ENCODE measurements at regions not wholly inside any gene's neighbourhood (a gene's known extent, or its start where the extent isn't known, plus 50 kb on each side); places are given as distances from the start of the nearest gene placed in this dataset.

DNA sequence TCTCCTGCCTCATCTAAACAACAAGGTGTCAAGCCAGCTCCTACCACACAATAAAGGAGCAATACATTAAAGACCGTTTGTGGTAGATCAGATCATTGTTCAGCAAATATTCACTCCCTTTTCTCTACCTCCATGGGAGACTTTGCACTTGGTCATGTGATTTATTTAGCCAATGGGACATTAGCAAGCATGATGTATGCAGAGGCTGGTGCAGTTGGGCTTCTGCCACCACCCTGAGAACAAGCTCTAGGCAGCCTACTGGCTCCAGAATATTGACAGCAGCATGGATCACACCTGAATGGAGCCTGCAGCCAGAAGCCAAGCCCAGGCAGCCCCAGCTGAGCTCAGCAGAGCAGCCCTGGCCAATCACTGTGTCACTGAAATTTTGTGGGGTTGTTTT lies 99.4 kb upstream of the UBE2E2 start (continued):
- TF ChIP-seq, protein P1, sequence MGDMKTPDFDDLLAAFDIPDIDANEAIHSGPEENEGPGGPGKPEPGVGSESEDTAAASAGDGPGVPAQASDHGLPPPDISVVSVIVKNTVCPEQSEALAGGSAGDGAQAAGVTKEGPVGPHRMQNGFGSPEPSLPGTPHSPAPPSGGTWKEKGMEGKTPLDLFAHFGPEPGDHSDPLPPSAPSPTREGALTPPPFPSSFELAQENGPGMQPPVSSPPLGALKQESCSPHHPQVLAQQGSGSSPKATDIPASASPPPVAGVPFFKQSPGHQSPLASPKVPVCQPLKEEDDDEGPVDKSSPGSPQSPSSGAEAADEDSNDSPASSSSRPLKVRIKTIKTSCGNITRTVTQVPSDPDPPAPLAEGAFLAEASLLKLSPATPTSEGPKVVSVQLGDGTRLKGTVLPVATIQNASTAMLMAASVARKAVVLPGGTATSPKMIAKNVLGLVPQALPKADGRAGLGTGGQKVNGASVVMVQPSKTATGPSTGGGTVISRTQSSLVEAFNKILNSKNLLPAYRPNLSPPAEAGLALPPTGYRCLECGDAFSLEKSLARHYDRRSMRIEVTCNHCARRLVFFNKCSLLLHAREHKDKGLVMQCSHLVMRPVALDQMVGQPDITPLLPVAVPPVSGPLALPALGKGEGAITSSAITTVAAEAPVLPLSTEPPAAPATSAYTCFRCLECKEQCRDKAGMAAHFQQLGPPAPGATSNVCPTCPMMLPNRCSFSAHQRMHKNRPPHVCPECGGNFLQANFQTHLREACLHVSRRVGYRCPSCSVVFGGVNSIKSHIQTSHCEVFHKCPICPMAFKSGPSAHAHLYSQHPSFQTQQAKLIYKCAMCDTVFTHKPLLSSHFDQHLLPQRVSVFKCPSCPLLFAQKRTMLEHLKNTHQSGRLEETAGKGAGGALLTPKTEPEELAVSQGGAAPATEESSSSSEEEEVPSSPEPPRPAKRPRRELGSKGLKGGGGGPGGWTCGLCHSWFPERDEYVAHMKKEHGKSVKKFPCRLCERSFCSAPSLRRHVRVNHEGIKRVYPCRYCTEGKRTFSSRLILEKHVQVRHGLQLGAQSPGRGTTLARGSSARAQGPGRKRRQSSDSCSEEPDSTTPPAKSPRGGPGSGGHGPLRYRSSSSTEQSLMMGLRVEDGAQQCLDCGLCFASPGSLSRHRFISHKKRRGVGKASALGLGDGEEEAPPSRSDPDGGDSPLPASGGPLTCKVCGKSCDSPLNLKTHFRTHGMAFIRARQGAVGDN (CRISPR knock-in tag; IDR thresholded peaks at IDR 0.05) = no peak
- TF ChIP-seq, protein P2, sequence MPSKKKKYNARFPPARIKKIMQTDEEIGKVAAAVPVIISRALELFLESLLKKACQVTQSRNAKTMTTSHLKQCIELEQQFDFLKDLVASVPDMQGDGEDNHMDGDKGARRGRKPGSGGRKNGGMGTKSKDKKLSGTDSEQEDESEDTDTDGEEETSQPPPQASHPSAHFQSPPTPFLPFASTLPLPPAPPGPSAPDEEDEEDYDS (CRISPR knock-in tag; IDR thresholded peaks at IDR 0.05) = no peak
- TF ChIP-seq, protein P3, sequence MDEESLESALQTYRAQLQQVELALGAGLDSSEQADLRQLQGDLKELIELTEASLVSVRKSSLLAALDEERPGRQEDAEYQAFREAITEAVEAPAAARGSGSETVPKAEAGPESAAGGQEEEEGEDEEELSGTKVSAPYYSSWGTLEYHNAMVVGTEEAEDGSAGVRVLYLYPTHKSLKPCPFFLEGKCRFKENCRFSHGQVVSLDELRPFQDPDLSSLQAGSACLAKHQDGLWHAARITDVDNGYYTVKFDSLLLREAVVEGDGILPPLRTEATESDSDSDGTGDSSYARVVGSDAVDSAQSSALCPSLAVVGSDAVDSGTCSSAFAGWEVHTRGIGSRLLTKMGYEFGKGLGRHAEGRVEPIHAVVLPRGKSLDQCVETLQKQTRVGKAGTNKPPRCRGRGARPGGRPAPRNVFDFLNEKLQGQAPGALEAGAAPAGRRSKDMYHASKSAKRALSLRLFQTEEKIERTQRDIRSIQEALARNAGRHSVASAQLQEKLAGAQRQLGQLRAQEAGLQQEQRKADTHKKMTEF (CRISPR knock-in tag; IDR thresholded peaks at IDR 0.05) = no peak
- TF ChIP-seq ZNF30 (CRISPR knock-in tag; IDR thresholded peaks at IDR 0.05) (no peak), ISL2 (CRISPR knock-in tag; IDR thresholded peaks at IDR 0.05) (no peak)

DNA sequence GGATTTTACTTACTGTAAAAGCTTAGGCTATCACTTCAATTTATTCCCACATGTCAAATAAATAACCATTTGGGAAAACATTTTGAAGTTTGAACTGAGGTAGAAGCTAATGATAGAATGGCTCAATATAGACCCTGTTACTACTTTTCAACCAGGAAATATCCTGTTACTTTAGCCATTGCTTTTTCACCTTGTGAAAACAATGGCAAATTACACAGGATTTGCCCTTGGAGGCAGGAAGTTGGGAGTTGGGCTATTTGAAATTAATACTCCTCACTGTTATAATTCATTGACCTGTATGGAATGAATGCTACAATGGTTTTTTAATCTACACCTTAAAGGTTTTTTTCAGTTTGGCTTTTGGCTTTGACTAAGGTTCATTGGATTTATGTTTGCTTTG lies 98.1 kb upstream of the UBE2E2 start:
- Histone ChIP-seq H2AFZ (ENCODE audit: low read length) (no peak overlapping the region), H4K20me1 (ENCODE audit: insufficient read depth, low read length) (no peaks in the 10 kb centered on the region), H3K27ac (ENCODE audit: extremely low read length, insufficient read depth, low read length) (no peak overlapping the region), H3K79me2 (ENCODE audit: insufficient read depth, low read length) (no peaks in the 10 kb centered on the region), H3K9ac (ENCODE audit: insufficient read depth, low read depth, low read length) (no peak overlapping the region), H3K36me3 (replicated peaks in 1 of 2; ENCODE audit: control insufficient read depth in 1 of 2, insufficient read depth in 2 of 2, low read length in 2 of 2) (no peaks in the 10 kb centered on the region), H3K27me3 (ENCODE audit: control insufficient read depth in 1 of 2, insufficient read depth in 2 of 2, low read length in 2 of 2) (no peaks in the 10 kb centered on the region), H3K4me2 (ENCODE audit: low read depth, low read length) (no peak overlapping the region), H3K9me3 (ENCODE audit: low read length) (no peaks in the 10 kb centered on the region), H3K4me1 (ENCODE audit: insufficient read depth, low read length) (no peaks in the 10 kb centered on the region), H3K4me3 (replicated peaks in 1 of 3; ENCODE audit: insufficient read depth in 1 of 3, low read depth in 2 of 3, low read length in 3 of 3) (no peak overlapping the region)
- ATAC-seq (no peak), DNase-seq (ENCODE audit: low spot score) (no peak), FAIRE-seq (no peak)
- POLR2A ChIA-PET = no interaction called here
- intact Hi-C loops (cut with micrococcal nuclease; ENCODE audit: unreplicated experiment) = no loop called here
- no TSS peak for BruUV-seq (replicated peaks)
- in situ Hi-C loops (cut with HindIII; ENCODE audit: extremely low pct_ligation_motif_present, low pct_unique_long_range_greater_than_20kb) = no loop called here
- CTCF ChIA-PET (ENCODE audit: low intra/inter-chr PET ratio, low total read pairs) = no interaction called here
- no peak for TF ChIP-seq KDM3A (CRISPR knock-in tag; IDR thresholded peaks at IDR 0.05; ENCODE audit: low read depth)
- TF ChIP-seq, protein P4, sequence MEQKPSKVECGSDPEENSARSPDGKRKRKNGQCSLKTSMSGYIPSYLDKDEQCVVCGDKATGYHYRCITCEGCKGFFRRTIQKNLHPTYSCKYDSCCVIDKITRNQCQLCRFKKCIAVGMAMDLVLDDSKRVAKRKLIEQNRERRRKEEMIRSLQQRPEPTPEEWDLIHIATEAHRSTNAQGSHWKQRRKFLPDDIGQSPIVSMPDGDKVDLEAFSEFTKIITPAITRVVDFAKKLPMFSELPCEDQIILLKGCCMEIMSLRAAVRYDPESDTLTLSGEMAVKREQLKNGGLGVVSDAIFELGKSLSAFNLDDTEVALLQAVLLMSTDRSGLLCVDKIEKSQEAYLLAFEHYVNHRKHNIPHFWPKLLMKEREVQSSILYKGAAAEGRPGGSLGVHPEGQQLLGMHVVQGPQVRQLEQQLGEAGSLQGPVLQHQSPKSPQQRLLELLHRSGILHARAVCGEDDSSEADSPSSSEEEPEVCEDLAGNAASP (CRISPR knock-in tag; IDR thresholded peaks at IDR 0.05; ENCODE audit: borderline replicate concordance) = no peak
- no peak for TF ChIP-seq ZFX (CRISPR knock-in tag; IDR thresholded peaks at IDR 0.05; ENCODE audit: low read depth)
- TF ChIP-seq SCMH1 (CRISPR knock-in tag; IDR thresholded peaks at IDR 0.05; ENCODE audit: borderline replicate concordance) = no peak
- no peak for TF ChIP-seq ZFP36L2 (CRISPR knock-in tag; IDR thresholded peaks at IDR 0.05)
- no peak for TF ChIP-seq SOX6 (IDR thresholded peaks at IDR 0.05)
- TF ChIP-seq SOX6 (CRISPR knock-in tag; IDR thresholded peaks at IDR 0.05) = no peak
- no peak for TF ChIP-seq FOSL2 (CRISPR knock-in tag; IDR thresholded peaks at IDR 0.05)
- TF ChIP-seq, protein P5, sequence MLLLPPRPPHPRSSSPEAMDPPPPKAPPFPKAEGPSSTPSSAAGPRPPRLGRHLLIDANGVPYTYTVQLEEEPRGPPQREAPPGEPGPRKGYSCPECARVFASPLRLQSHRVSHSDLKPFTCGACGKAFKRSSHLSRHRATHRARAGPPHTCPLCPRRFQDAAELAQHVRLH (CRISPR knock-in tag; IDR thresholded peaks at IDR 0.05; ENCODE audit: borderline replicate concordance, low read depth) = no peak
- no peak for TF ChIP-seq ZNF780A (CRISPR knock-in tag; IDR thresholded peaks at IDR 0.05)

Data from HepG2 (cell line).